Rectal smooth muscle tissue (tissue), 1 donor: ENCODE measurements at regions not wholly inside any gene's neighbourhood (a gene's known extent, or its start where the extent isn't known, plus 50 kb on each side); places are given as distances from the start of the nearest gene placed in this dataset.

Experiments
- H3K27ac ChIP-seq: one replicate; pipeline ENCODE4 v1.7.0; 2013; ENCODE audit warnings: low read depth, low read length, inconsistent platforms
- H3K27me3 ChIP-seq: one replicate; pipeline ENCODE4 v1.7.0; 2013; ENCODE audit warnings: low read length; ENCODE audit not compliant: control insufficient read depth, insufficient read depth
- H3K36me3 ChIP-seq: one replicate; pipeline ENCODE4 v1.7.0; 2013; ENCODE audit warnings: low read length; ENCODE audit not compliant: control insufficient read depth, insufficient read depth
- H3K4me1 ChIP-seq: one replicate; pipeline ENCODE4 v1.7.0; 2013; ENCODE audit warnings: low read length; ENCODE audit not compliant: control insufficient read depth, insufficient read depth
- H3K4me3 ChIP-seq: one replicate; pipeline ENCODE4 v1.7.0; 2013; ENCODE audit warnings: low read length
- H3K9ac ChIP-seq: one replicate; pipeline ENCODE4 v1.7.0; 2013; ENCODE audit warnings: low read length

GRCh38 chr4:156217236-156217635, 263.6 kb upstream of the CTSO start:
- H3K27me3 ChIP-seq, result no peaks in the 10 kb centered on the region
- H3K4me1 ChIP-seq, result no peaks in the 10 kb centered on the region
- no peaks in the 10 kb centered on the region for H3K36me3 ChIP-seq
- H3K4me3 ChIP-seq, result no peak overlapping the region
- no peak overlapping the region for H3K9ac ChIP-seq
- H3K27ac ChIP-seq, result no peak overlapping the region

GRCh38 chr4:156201050-156201449, 247.4 kb upstream of the CTSO start:
- Histone ChIP-seq H3K9ac (no peak overlapping the region), H3K4me3 (no peak overlapping the region), H3K27me3 (no peaks in the 10 kb centered on the region), H3K36me3 (no peaks in the 10 kb centered on the region), H3K4me1 (no peaks in the 10 kb centered on the region), H3K27ac (no peak overlapping the region)

- no peak overlapping the region for H3K9ac ChIP-seq
- H3K4me3 ChIP-seq, result no peak overlapping the region
- no peaks in the 10 kb centered on the region for H3K36me3 ChIP-seq
- H3K4me1 ChIP-seq, result no peaks in the 10 kb centered on the region
- H3K27ac ChIP-seq, result no peak overlapping the region
- H3K27me3 ChIP-seq, result no peaks in the 10 kb centered on the region
These were observed 244.8 kb upstream of the CTSO start for GRCh38 chr4:156198511-156198910.

DNA sequence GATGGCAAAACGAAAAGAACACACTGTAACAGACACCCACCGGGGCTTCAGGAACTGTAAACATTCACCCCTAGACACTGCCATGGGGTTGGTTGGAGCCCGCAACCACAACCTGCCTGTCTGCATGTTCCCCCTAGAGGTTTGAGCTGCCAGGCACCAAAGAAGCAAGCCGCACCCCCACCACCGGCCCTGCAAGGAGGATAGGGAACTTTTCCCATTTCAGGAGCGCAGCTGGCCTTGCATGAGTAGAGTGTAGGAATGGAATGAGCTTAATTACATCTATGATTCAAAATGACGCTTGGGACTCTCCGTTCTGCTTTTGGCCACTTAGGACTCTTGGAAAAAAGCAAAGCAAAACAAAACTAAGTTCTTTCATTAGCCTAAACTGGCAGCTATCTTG, 243.6 kb upstream of the CTSO start:
- Histone ChIP-seq H3K9ac (no peak overlapping the region), H3K4me1 (no peaks in the 10 kb centered on the region), H3K27ac (no peak overlapping the region), H3K27me3 (no peaks in the 10 kb centered on the region), H3K4me3 (no peak overlapping the region), H3K36me3 (no peaks in the 10 kb centered on the region)

DNA sequence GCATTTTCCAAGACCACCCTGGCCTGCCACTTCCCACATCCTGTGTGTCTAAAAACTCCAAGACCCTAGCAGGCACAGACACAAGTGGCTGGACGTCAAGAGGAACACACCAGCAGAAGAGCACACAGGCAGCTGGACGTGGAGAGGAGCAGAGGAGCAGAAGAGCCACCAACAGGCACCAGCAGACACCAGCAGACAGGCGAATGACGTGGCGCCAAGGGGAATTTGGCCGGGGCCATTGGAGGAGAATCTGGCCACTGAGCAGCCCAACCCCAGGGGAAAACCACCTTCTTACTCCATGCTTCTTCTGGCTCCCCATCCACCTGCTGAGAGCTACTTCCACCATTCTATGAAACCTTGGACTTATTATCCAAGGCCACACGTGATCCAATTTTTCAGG, 243.1 kb upstream of the CTSO start:
- Histone ChIP-seq H3K4me1 (no peaks in the 10 kb centered on the region), H3K36me3 (no peaks in the 10 kb centered on the region), H3K9ac (no peak overlapping the region), H3K4me3 (no peak overlapping the region), H3K27ac (no peak overlapping the region), H3K27me3 (no peaks in the 10 kb centered on the region)

DNA sequence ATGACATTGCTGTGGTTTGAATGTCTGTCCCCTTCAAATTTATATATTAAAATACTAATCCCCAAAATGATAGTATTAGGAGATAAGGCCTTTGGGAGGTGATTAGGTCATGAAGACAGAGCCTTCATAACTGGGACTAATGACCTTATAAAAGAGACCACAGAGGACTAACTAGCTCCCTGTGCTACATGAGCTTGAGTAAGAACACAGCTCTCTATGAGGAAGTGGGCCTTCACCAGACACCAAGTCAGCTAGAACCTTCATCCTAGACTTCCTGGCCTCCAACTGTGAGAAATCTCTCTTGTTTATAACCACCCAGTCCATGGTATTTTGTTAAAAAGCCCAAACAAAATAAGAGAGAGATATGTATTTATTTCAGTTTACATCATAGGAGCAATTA, 242.2 kb upstream of the CTSO start:
- no peak overlapping the region for H3K27ac ChIP-seq
- no peak overlapping the region for H3K9ac ChIP-seq
- no peaks in the 10 kb centered on the region for H3K36me3 ChIP-seq
- H3K4me3 ChIP-seq, result no peak overlapping the region
- no peaks in the 10 kb centered on the region for H3K4me1 ChIP-seq
- no peaks in the 10 kb centered on the region for H3K27me3 ChIP-seq

- Histone ChIP-seq H3K27me3 (no peaks in the 10 kb centered on the region), H3K27ac (no peak overlapping the region), H3K36me3 (no peaks in the 10 kb centered on the region), H3K4me3 (no peak overlapping the region), H3K4me1 (no peaks in the 10 kb centered on the region), H3K9ac (no peak overlapping the region)
These were observed 241.2 kb upstream of the CTSO start for GRCh38 chr4:156194896-156195295.

GRCh38 chr4:156193800-156194199, 240.1 kb upstream of the CTSO start:
- H3K27me3 ChIP-seq, result no peaks in the 10 kb centered on the region
- no peak overlapping the region for H3K27ac ChIP-seq
- no peaks in the 10 kb centered on the region for H3K4me1 ChIP-seq
- no peak overlapping the region for H3K9ac ChIP-seq
- H3K4me3 ChIP-seq, result no peak overlapping the region
- H3K36me3 ChIP-seq, result no peaks in the 10 kb centered on the region

- H3K4me1 ChIP-seq, result no peaks in the 10 kb centered on the region
These were observed 239.4 kb upstream of the CTSO start for GRCh38 chr4:156193106-156193505.

GRCh38 chr4:156192033-156192432, 238.4 kb upstream of the CTSO start:
- H3K9ac ChIP-seq, result no peak overlapping the region
- H3K27me3 ChIP-seq, result no peaks in the 10 kb centered on the region
- no peak overlapping the region for H3K27ac ChIP-seq
- H3K36me3 ChIP-seq, result no peaks in the 10 kb centered on the region
- H3K4me3 ChIP-seq, result no peak overlapping the region
- H3K4me1 ChIP-seq, result no peaks in the 10 kb centered on the region

More at GRCh38 chr4:156193106-156193505, 239.4 kb upstream of the CTSO start:
- no peak overlapping the region for H3K4me3 ChIP-seq
- H3K27me3 ChIP-seq, result no peaks in the 10 kb centered on the region
- no peaks in the 10 kb centered on the region for H3K36me3 ChIP-seq
- no peak overlapping the region for H3K9ac ChIP-seq
- H3K27ac ChIP-seq, result no peak overlapping the region

- no peak overlapping the region for H3K9ac ChIP-seq
- H3K36me3 ChIP-seq, result no peaks in the 10 kb centered on the region
- H3K27me3 ChIP-seq, result no peaks in the 10 kb centered on the region
- H3K4me1 ChIP-seq, result peaks cover under 1% of the 10 kb centered on the region
- no peak overlapping the region for H3K4me3 ChIP-seq
- H3K27ac ChIP-seq, result no peak overlapping the region
These were observed 237.5 kb upstream of the CTSO start for GRCh38 chr4:156191044-156191781.

GRCh38 chr4:156190615-156191014, 236.9 kb upstream of the CTSO start:
- Histone ChIP-seq H3K4me1 (peaks cover 2% of the 10 kb centered on the region), H3K9ac (no peak overlapping the region), H3K4me3 (no peak overlapping the region), H3K27me3 (no peaks in the 10 kb centered on the region), H3K36me3 (no peaks in the 10 kb centered on the region), H3K27ac (no peak overlapping the region)

DNA sequence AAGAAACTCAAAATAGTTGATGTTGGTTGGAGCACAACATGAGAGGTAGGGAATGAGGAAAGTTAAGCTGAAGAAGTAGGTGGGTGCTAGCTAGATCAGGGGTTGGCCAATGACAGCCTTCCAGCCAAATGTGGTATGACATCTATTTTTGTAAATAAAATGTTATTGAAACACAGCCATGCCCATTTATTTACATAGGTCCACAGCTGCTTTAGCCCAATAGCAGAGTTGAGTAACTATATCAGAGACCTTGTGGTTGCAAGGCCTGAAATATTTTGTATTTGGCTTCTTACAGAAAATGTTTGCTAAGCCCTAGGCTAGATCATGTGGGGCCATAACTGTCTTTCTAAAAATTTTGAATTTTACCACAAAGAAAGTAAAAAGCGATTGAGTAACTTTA, 234.9 kb upstream of the CTSO start:
- H3K27ac ChIP-seq, result no peak overlapping the region
- no peak overlapping the region for H3K4me3 ChIP-seq
- H3K9ac ChIP-seq, result no peak overlapping the region
- H3K4me1 ChIP-seq, result peaks cover 2% of the 10 kb centered on the region
- no peaks in the 10 kb centered on the region for H3K36me3 ChIP-seq
- H3K27me3 ChIP-seq, result no peaks in the 10 kb centered on the region
